Endothelial cell (in vitro differentiated cells): ENCODE measurements at regions not wholly inside any gene's neighbourhood (a gene's known extent, or its start where the extent isn't known, plus 50 kb on each side); places are given as distances from the start of the nearest gene placed in this dataset.

Source experiments
- DNase-seq: peaks from one replicate; pipeline ENCODE4 v3.0.0; 2021; ENCODE audit warnings: low spot score
- H3K27ac Mint-ChIP-seq: one replicate; pipeline ENCODE4 v1.8.0; 2021; ENCODE audit warnings: mixed read lengths, inconsistent platforms; ENCODE audit not compliant: unreplicated experiment
- H3K27me3 Mint-ChIP-seq: one replicate; pipeline ENCODE4 v1.8.0; 2021; ENCODE audit warnings: mild to moderate bottlenecking, moderate library complexity, mixed read lengths, inconsistent platforms; ENCODE audit not compliant: unreplicated experiment
- H3K36me3 Mint-ChIP-seq: one replicate; pipeline ENCODE4 v1.8.0; 2021; ENCODE audit warnings: mild to moderate bottlenecking, low read depth, mixed read lengths, inconsistent platforms; ENCODE audit not compliant: unreplicated experiment
- H3K4me1 Mint-ChIP-seq: one replicate; pipeline ENCODE4 v1.8.0; 2021; ENCODE audit warnings: mild to moderate bottlenecking, mixed read lengths, inconsistent platforms; ENCODE audit not compliant: unreplicated experiment
- H3K4me3 Mint-ChIP-seq: one replicate; pipeline ENCODE4 v1.8.0; 2021; ENCODE audit warnings: mild to moderate bottlenecking, mixed read lengths, inconsistent platforms; ENCODE audit not compliant: unreplicated experiment
- H3K9me3 Mint-ChIP-seq: one replicate; pipeline ENCODE4 v1.8.0; 2021; ENCODE audit warnings: mixed read lengths, inconsistent platforms; ENCODE audit not compliant: unreplicated experiment
- CTCF ChIP-seq: fragments of 200-600 bp; sonication (generic); IDR thresholded peaks from one replicate; pipeline ENCODE4 v1.5.0; 2021; ENCODE audit warnings: antibody characterized with exemption; ENCODE audit not compliant: unreplicated experiment

GRCh38 chr6:166864333-166864732, 92.0 kb downstream of the RNASET2 start:
- H3K4me3 Mint-ChIP-seq = no peak overlapping the region
- H3K9me3 Mint-ChIP-seq = no peaks in the 10 kb centered on the region
- H3K27me3 Mint-ChIP-seq = no peaks in the 10 kb centered on the region
- DNase-seq = no peak
- no peak overlapping the region for H3K27ac Mint-ChIP-seq
- no peaks in the 10 kb centered on the region for H3K36me3 Mint-ChIP-seq
- TF ChIP-seq CTCF = no peak
- peaks cover 12% of the 10 kb centered on the region for H3K4me1 Mint-ChIP-seq

- no peak for DNase-seq
These were observed 93.3 kb downstream of the RNASET2 start for GRCh38 chr6:166862978-166863530.

GRCh38 chr6:166862287-166862977, 93.9 kb downstream of the RNASET2 start:
- peaks cover 7% of the 10 kb centered on the region for H3K36me3 Mint-ChIP-seq
- no peak for TF ChIP-seq CTCF
- peaks cover 12% of the 10 kb centered on the region for H3K4me1 Mint-ChIP-seq
- H3K27me3 Mint-ChIP-seq = no peaks in the 10 kb centered on the region
- H3K9me3 Mint-ChIP-seq = no peaks in the 10 kb centered on the region
- DNase-seq = peak; percentile 68
- H3K4me3 Mint-ChIP-seq = peak overlapping the region; percentile 96
- H3K27ac Mint-ChIP-seq = peak overlapping the region; percentile 91

More at GRCh38 chr6:166862978-166863530, 93.3 kb downstream of the RNASET2 start:
- no peak for TF ChIP-seq CTCF
- Mint-ChIP-seq H3K9me3 (no peaks in the 10 kb centered on the region), H3K4me3 (peak overlapping the region; percentile 82), H3K4me1 (peaks cover 12% of the 10 kb centered on the region), H3K36me3 (peaks cover 2% of the 10 kb centered on the region), H3K27me3 (no peaks in the 10 kb centered on the region), H3K27ac (peak overlapping the region; percentile 48)

- TF ChIP-seq CTCF = no peak
- Mint-ChIP-seq H3K9me3 (no peaks in the 10 kb centered on the region), H3K4me1 (peaks cover 12% of the 10 kb centered on the region), H3K27ac (peak overlapping the region; percentile 91), H3K27me3 (no peaks in the 10 kb centered on the region), H3K4me3 (peak overlapping the region; percentile 96), H3K36me3 (peaks cover 10% of the 10 kb centered on the region)
- no peak for DNase-seq
These were observed 94.4 kb downstream of the RNASET2 start for GRCh38 chr6:166861961-166862286.

DNA sequence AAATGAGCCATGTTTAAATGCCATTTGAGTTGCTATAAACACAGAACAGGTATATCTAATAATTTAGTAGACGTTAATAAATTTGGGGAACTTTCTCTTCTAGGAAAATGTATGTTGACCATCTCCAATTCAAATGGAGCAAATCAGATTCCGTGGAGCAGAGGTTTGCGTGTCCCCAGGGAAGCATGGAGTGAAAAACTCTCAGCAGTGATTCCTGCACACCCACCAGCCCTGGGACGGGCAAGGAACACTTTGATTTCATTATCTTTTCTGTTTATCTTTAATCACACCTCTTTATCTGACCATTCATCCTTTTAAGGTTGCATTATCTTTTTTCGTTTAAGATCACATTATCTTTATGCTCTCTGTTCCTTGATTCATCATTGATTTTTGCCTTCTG, 95.0 kb downstream of the RNASET2 start:
- Mint-ChIP-seq H3K4me1 (peaks cover 12% of the 10 kb centered on the region), H3K27ac (peak overlapping the region; percentile 91), H3K9me3 (no peaks in the 10 kb centered on the region), H3K4me3 (peak overlapping the region; percentile 96), H3K27me3 (no peaks in the 10 kb centered on the region), H3K36me3 (peaks cover 13% of the 10 kb centered on the region)
- no peak for DNase-seq
- TF ChIP-seq CTCF = no peak
